SH-SY5Y (cell line): ENCODE measurements at regions not wholly inside any gene's neighbourhood (a gene's known extent, or its start where the extent isn't known, plus 50 kb on each side); places are given as distances from the start of the nearest gene placed in this dataset.

Experiments
- GATA2 ChIP-seq: IDR thresholded peaks from 2 replicates; pipeline ENCODE4 v1.6.1; 2011; ENCODE audit warnings: mild to moderate bottlenecking, low read depth, low read length
- GATA3 ChIP-seq: IDR thresholded peaks from 2 replicates; pipeline ENCODE4 v1.6.1; 2011; ENCODE audit warnings: low read depth, mild to moderate bottlenecking, low read length, moderate library complexity

DNA sequence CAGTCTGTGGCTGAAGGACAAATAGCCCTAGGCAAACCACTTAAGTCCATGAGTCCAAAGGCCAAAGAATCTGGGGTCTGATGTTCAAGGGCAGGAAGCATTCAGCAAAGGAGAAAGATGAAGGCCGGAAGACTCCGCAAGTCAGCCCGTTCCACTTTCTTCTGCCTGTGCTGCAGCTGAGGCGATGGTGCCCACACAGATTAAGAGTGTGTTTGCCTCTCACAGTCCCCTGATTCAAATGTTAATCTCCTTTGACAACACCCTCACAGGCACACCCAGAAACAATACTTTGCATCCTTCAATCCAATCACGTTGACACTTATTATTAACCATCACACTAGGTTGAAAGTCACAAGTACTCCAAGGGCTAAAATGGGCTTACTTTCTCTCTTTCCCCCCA lies 605.4 kb upstream of the GNPDA2 start:
- TF ChIP-seq GATA3 (no peak), GATA2 (no peak)

DNA sequence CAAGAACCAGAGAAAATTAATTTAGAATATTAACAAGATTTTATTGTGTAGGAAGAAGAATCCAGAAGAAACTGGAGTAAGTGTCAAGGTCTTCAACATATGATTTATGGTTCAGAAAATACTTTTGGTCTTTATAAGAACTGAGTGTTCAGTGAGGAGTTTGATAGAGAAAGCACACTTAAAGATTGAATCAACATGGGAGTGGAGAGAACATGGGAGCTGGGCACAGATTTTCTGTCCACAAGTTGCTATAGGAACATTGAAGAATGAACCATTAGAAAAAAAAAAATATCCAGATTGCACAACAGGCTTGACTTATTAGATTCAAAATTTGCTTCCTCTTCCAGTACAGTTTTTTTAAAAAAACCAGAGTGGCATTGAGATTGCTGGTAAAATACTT lies 601.2 kb upstream of the GNPDA2 start:
- TF ChIP-seq GATA3 = no peak
- TF ChIP-seq GATA2 = no peak

DNA sequence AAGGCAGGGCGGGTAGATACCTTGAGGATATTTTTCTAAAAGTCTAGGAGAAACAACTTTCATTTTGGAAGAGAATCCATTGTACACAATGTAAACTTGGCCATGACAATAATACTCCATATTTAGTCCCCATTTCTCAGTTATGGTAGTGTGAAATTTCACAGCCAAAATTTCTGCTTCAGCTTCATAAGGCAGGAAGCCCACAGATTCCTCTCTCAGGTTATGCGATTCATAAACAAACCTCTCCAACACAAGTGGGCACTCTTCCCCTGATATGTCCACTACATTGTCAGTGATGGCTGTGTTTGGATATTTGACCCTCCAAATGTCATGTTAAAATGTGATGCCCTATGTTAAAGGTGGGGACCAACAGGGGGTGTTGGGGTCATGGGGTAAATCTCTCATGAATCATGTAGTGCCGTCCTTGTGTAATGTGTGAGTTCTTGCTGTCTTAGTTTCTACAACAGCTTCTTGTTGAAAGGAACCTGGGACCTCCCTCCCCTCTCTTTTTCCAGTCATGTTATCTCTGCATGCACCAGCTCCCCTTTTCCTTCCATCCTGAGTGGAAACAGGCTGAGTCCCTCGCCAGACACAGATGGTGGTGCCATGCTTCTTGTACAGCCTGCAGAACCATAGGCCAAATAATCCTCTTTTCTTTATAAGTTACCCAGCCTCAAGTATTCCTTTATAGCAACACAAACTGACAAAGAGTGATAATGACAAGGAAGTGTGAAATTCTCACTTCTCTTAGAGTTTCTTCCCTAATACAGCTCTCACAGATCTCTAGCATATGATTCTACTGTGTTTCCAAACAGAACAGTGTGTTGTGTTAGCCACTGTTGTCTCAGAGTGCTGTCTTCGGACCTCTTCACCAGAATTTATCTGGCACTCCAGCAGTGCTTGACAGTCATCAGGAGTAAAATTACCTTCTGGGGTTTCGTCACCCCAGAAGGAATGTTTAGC lies 598.4 kb upstream of the GNPDA2 start:
- TF ChIP-seq GATA2 (no peak), GATA3 (no peak)

DNA sequence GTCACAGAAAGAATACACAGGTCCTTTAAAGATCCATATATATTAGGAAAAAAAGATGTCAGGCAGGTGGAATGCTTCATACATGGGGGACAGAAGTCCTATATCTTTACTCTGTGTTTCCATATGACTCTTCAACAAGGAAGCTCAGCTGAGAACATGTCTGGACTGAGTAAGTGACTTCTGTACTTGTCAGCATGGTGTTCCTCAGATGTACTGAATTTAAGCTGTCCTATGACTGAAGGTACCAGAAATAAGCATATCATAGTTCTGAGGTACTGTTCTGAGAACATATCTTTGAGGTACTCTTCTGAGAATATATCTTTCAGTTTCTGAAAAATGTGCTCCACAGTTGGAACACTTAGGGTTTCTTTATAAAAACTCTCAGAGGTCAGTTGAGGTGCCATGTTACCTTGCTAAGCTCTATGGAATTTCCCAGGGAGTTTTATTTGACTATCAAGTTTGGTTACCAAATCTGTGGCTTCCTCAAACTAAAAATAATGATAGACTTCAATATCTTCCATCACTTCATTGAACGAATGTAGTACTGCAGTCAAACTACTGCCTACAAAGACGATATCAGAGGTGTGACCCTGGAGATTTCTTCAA lies 597.2 kb upstream of the GNPDA2 start:
- TF ChIP-seq GATA2 = no peak

DNA sequence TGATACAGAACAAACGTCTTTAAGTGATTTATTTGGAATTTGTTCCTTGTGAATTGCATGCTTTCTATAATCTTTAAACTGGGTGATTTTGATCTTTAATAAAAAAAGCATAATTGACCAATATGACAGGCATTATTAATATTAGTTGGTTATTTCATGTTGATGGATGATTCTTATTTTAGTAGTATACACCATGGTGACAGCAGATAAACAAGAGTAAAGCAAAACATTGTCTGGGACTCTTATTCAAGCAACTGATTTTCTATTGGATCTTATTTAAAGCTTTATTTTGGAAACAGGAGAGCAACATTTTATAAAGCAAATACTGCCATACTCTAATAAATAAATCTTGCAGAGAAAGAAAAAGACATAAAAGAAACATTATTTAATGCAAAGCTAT lies 591.4 kb upstream of the GNPDA2 start:
- TF ChIP-seq GATA3 (no peak), GATA2 (no peak)

DNA sequence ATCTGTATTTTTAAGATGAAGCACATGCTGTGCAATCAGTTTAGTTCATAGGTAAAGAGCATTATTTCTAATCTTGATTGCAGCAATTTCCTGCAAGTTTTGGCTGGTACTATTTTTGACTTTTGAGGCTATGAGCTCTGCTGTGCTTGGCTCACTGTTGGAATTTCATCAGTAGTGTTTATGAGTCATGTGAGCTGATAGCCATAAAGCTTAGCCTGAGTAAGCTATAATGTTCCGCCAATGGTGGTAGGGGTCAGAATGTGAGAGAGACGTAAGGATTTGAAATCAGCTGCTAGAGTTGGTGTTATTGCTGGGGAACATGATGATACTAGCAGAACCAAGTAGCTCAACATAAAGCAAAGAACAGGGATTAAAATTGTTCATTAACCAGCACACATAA lies 590.9 kb upstream of the GNPDA2 start:
- TF ChIP-seq GATA3 (no peak), GATA2 (no peak)

DNA sequence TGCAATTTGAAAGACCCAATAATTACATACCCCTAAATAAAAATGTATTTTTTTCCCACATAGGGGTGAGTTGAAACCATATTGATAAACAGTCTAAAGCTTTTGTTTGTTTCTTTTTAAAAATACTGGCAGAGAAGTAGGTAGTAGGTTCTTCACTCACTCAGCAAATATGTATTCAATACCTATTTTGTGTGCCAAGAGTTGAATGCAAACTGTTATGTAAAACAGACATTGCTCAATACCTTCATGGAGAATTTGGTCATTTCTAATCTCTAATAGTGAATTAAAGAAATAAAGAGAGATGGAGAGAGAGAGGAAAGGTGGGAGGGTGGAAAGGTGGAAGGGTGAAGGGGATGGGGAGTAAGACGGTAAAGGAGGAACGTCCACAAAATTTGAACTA lies 589.9 kb upstream of the GNPDA2 start:
- TF ChIP-seq GATA3 = no peak
- no peak for TF ChIP-seq GATA2

DNA sequence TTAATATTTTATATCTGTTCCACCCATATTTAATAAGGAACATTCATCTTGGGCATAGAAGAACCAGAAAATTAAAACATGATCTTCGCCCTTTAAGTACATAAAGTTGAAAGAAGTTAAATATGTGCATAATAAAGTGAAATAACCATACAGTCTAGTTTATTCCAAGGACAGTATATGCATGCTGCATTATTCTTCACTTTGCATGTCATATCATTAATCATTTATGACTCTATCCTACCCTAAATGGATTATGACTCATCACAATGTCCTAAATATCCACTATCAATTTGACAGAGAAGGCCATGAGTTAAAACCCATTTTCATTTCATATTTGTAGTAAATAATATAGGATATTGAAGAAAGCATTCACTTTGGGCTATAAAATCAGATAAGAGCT lies 576.5 kb upstream of the GNPDA2 start:
- TF ChIP-seq GATA2 = no peak
- no peak for TF ChIP-seq GATA3

DNA sequence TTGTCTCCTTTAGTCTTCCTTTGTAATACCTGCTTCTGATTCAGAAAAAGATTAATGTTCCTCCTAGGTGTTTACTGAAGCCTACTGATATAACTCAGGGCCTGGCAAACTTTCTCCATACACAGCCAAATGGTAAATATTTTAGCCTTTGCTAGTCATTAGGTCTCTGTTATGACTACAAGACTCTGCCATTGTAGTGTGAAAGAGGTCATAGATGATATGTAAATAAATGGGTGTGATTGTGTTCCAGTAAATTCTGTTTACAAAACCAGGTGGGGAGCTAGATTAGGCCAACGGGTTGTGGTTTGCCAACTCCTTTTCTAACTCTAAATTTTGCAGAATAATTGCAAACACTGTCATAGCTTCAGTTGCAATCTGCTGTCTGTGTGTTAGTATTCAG lies 568.1 kb upstream of the GNPDA2 start:
- TF ChIP-seq GATA2 = no peak

DNA sequence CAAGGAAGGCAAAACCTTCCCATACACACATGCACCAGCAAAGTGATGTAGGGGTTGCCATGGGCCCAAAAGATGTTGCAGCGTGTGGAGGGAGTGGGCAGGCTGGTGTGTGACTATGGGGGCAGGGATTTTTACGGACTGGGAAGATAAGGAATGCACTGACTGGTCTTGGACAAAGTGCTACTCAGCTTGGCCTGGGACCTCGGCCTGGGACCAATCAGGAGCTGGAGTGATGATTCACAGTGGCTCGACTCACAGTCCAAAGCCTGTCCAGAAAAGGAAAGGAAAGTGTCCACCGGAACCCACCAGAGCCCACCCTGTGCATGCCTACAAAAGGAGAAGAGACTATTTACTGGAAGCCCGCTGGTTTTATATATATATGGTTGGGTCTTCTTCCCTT lies 567.0 kb upstream of the GNPDA2 start:
- TF ChIP-seq GATA2 = no peak
- no peak for TF ChIP-seq GATA3

DNA sequence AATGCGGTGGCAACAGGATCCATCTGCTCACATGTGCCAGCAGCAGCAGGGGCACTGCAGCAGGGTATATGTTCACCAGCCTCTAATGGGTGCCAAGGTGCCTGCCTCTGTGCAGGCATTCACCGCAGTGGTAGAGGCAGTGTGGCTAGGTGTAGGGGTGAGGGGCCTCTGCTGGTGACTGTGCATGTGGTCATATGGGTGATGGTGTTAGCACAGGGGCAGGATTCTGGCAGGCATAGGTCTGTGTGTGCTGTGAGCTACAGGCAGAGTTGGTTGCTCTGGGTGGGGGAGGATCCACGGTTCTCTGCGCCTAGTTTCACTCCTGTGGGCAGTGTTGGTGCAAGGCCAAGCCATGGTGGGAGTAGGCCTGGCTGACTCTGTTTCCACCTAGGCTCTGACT lies 566.5 kb upstream of the GNPDA2 start:
- TF ChIP-seq GATA2 (no peak), GATA3 (no peak)

DNA sequence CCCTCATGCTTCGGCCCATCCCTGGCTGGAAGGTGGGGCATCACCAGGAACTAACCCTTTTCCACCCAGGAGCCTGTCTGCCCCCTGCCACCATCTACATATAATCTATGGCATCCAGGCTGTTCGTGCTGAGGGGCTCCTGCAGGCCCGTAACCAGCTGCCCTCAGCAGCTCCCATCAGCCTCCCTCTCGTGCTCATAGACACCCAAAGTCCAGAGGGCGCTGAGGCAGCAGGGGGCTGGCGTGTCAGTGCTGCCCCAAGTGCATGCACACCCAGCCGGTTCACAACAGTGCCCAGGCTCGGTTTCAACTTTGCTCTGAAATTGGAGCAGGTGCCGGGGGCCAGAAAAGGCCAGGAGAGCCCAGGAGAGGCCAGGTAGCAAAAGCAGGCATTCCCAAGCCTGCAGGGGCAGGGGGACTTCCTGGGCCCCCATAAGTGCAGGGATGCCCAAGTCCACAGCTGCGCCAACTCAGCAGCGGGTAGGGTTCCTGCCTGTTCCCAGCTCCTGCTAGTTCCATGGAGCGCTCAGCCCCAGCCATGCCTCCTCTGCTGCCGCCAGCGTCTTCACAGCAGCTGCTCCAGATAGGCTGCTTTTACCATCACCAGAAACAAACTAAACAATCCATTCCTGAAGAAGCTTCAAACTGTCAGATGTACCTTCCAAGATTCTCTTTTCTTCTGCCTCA lies 558.2 kb upstream of the GNPDA2 start:
- TF ChIP-seq GATA3 = no peak
- TF ChIP-seq GATA2 = no peak

DNA sequence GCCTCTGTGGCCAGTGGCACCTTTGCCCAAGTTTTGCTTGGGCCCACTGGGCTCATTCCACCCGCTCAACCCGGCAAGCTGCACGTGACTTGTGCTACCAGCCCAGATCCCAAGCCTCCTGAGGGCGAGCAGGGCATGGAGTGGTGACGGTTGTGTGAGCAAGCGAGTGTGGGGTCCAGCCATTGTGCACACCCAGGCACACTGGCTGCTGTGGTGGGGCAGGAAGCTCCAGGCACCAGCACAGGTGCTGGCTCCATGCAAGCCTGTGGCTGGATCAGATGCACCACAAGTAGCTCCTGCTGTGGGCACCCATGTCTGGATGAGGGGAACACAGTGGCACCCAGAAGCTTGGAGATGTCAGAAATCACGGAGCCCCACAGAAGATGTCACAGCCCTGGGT lies 557.0 kb upstream of the GNPDA2 start:
- TF ChIP-seq GATA2 (no peak), GATA3 (no peak)

DNA sequence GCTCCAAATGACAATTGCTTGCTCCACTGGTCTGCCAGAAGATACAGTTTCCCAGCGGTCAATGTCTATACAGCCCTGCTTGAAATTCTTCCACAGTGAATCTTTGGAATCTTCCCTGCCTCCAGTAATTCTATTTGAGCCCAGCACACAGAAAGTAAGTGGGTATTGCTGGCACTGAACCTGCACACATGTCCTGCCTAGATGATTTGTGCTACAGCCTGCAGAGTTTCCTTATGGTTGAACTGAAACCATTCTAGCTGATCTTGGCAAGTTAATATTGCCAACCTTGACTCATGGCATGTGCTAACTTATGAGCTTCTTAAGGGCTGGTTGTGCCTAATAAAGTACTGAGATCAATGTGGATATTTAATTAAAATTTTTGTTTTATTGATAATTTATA lies 553.8 kb upstream of the GNPDA2 start:
- TF ChIP-seq GATA3 (no peak), GATA2 (no peak)

DNA sequence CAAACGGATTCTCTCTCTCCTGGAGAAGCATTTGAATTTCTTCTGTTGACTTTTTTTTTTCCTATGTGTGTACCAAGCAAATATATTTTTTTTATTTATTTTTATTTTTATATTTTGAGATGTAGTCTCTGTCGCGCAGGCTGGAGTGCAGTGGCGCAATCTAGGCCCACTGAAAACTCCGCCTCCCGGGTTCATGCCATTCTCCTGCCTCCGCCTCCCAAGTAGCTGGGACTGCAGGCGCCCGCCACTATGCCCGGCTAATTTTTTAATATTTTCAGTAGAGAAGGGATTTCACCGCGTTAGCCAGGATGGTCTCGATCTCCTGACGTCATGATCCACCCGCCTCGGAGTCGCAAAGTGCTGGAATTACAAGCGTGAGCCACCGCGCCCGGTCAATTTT lies 549.5 kb upstream of the GNPDA2 start:
- no peak for TF ChIP-seq GATA3
- TF ChIP-seq GATA2 = no peak

DNA sequence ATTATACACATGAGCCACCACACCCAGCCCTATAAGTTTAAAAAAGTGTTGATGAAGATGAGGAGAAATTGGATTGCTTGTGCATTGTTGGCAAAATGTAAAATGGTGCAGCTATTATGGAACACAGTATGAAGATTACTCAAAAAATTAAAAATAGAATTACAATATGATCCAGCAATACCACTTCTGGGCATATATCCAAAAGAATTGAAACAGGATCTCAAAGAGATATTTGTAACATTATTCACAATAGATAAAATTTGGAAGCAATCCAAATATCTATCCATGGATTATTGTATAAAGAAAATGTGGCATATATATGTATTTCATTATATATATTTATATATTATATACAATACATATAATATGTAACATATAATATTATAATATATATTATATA lies 515.6 kb upstream of the GNPDA2 start:
- TF ChIP-seq GATA3 (no peak), GATA2 (no peak)
